ENCODE measurements at regions not wholly inside any gene's neighbourhood (a gene's known extent, or its start where the extent isn't known, plus 50 kb on each side); places are given as distances from the start of the nearest gene placed in this dataset.

- TF ChIP-seq, protein P1, sequence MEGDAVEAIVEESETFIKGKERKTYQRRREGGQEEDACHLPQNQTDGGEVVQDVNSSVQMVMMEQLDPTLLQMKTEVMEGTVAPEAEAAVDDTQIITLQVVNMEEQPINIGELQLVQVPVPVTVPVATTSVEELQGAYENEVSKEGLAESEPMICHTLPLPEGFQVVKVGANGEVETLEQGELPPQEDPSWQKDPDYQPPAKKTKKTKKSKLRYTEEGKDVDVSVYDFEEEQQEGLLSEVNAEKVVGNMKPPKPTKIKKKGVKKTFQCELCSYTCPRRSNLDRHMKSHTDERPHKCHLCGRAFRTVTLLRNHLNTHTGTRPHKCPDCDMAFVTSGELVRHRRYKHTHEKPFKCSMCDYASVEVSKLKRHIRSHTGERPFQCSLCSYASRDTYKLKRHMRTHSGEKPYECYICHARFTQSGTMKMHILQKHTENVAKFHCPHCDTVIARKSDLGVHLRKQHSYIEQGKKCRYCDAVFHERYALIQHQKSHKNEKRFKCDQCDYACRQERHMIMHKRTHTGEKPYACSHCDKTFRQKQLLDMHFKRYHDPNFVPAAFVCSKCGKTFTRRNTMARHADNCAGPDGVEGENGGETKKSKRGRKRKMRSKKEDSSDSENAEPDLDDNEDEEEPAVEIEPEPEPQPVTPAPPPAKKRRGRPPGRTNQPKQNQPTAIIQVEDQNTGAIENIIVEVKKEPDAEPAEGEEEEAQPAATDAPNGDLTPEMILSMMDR (conservative IDR thresholded peaks at IDR 0.05; ENCODE audit: low read depth in 2 of 2): no peak
- TF ChIP-seq EZH2 (IDR thresholded peaks at IDR 0.05; ENCODE audit: low read depth, unreplicated experiment) (no peak), CREB1 (CRISPR knock-in tag; IDR thresholded peaks at IDR 0.05; ENCODE audit: low read depth) (no peak), POLR2AphosphoS5 (IDR thresholded peaks at IDR 0.05; ENCODE audit: low read depth) (no peak), NANOG (IDR thresholded peaks at IDR 0.05; ENCODE audit: borderline replicate concordance) (no peak), EZH2phosphoT487 (IDR thresholded peaks at IDR 0.05; ENCODE audit: unreplicated experiment) (no peak), JUNB (IDR thresholded peaks at IDR 0.05; ENCODE audit: unreplicated experiment) (no peak)
- TF ChIP-seq, protein P2, sequence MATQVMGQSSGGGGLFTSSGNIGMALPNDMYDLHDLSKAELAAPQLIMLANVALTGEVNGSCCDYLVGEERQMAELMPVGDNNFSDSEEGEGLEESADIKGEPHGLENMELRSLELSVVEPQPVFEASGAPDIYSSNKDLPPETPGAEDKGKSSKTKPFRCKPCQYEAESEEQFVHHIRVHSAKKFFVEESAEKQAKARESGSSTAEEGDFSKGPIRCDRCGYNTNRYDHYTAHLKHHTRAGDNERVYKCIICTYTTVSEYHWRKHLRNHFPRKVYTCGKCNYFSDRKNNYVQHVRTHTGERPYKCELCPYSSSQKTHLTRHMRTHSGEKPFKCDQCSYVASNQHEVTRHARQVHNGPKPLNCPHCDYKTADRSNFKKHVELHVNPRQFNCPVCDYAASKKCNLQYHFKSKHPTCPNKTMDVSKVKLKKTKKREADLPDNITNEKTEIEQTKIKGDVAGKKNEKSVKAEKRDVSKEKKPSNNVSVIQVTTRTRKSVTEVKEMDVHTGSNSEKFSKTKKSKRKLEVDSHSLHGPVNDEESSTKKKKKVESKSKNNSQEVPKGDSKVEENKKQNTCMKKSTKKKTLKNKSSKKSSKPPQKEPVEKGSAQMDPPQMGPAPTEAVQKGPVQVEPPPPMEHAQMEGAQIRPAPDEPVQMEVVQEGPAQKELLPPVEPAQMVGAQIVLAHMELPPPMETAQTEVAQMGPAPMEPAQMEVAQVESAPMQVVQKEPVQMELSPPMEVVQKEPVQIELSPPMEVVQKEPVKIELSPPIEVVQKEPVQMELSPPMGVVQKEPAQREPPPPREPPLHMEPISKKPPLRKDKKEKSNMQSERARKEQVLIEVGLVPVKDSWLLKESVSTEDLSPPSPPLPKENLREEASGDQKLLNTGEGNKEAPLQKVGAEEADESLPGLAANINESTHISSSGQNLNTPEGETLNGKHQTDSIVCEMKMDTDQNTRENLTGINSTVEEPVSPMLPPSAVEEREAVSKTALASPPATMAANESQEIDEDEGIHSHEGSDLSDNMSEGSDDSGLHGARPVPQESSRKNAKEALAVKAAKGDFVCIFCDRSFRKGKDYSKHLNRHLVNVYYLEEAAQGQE (IDR thresholded peaks at IDR 0.05; ENCODE audit: unreplicated experiment): no peak
- TF ChIP-seq, protein P3, sequence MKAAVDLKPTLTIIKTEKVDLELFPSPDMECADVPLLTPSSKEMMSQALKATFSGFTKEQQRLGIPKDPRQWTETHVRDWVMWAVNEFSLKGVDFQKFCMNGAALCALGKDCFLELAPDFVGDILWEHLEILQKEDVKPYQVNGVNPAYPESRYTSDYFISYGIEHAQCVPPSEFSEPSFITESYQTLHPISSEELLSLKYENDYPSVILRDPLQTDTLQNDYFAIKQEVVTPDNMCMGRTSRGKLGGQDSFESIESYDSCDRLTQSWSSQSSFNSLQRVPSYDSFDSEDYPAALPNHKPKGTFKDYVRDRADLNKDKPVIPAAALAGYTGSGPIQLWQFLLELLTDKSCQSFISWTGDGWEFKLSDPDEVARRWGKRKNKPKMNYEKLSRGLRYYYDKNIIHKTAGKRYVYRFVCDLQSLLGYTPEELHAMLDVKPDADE (IDR thresholded peaks at IDR 0.05): no peak
Measured at GRCh38 chr12:126262829-126263228, 1197.6 kb downstream of the AACS start.
